ENCODE measurements at regions not wholly inside any gene's neighbourhood (a gene's known extent, or its start where the extent isn't known, plus 50 kb on each side); places are given as distances from the start of the nearest gene placed in this dataset.

DNA sequence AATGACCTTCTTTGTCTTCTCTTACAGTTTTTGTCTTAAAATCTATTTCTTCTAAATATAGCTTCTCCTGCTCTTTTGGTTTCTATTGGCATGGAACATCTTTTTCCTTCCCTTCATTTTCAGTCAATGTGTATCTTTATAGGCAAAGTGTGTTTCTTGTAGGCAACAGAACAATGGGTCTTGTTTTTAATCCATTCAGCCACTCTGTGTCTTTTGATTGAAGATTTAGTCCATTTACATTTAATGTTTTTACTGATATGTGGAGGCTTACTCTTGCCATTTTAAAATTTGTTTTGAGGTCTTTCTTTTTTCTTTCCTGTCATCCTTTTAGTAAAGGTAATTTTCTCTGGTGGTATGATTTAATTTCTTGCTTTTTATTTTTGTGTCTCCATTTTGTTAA, 271.2 kb upstream of the ZP4 start:
- ATAC-seq (no peak), DNase-seq (ENCODE audit: low spot score) (no peak)

DNA sequence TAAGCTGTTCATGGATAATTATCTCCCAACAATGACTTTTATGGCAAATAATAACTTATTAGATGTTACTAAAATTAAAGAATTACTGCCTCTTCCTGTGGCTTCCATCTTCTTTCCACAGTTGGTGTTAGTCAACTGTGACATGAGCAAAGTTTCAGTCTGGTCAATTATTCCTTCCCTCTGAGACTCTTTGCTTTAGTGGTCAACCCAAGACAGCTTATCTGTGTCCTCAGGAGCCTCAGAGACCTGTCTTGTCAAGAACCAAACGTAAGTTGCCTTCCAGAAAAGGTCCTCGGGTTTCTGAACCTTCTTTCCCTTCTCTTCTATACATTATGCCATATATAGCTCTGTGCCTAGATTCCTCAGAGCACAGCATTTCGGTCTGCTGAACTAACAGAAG, 263.2 kb upstream of the ZP4 start:
- ATAC-seq = no peak
- DNase-seq (ENCODE audit: low spot score) = no peak

DNA sequence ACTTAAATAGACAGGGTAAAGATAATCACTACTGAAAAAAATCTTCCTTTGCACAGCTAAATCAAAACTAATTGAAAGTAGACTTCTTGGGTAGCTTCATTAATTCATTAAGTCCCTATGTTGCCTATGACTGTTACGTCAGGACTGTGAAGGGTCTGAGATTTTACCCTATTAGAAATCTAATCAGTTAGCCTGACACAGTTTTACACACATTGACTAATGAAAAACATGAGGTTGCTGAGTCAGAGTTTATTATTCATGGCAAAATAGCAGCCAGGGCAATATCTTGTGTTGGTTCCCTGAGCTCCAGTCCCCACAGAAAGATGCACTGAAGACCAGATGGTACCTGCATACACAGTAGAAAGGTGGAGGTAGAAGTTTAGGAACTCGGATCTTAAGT, 262.5 kb upstream of the ZP4 start:
- DNase-seq (ENCODE audit: low spot score) = no peak

DNA sequence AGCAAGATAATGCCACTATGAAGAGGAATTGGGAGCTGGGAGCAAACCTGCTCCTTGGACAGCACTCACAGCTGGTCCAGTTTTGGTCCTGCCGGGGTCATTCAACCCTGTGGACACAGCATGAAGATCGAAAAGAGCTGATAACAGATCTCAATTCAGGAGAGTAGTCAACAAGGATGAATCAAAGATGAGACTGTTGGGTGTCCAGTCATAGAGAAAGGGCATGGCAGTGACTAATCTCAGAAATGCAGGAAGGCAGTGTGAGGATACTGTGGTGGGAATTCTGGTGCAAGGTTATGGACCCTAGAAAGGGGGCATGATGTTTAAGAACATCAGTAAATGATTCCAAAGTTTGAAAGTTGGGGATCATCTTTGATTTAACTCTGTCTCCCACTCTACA, 261.4 kb upstream of the ZP4 start:
- ATAC-seq (no peak), DNase-seq (ENCODE audit: low spot score) (no peak)

More for the DNA sequence above, 262.5 kb upstream of the ZP4 start:
- ATAC-seq = no peak

DNA sequence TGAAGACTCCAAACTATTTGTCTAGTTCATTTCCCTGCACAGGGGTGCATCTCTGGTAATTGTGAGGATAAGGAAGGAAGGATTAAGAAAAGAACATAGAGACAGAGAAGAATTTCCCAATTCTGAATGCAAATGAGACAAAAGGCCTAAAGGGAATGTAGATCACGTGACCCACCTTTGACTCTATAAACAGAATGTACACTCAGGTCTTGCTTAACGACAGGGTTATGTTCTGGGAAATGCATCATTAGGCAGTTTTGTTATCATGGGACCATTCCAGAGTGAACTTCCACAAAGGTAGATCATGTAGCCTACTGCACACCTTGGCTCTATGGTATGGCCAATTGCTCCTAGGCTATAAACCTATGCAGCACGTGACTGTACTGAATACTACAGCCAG, 252.3 kb upstream of the ZP4 start:
- DNase-seq (ENCODE audit: low spot score) = no peak

DNA sequence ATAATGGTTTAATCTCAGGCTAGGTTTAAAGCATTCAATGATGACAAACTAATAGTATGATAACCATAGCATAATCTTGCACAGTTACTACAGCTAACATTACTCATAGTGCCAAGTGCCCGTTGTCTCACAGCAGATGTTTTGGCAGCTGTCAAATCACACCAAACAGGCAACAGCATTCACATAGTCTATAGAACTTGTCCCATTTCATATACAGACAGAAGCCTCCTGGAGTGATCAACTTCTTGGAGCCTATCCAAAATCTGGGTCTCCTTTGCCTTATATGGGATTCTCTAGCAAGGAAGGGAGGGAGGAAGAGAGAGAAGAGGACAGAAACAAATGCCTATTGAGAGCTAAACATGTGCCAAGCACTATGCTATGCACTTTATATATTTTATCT, 250.6 kb upstream of the ZP4 start:
- ATAC-seq (no peak), DNase-seq (ENCODE audit: low spot score) (no peak)

More for the DNA sequence above, 252.3 kb upstream of the ZP4 start:
- no peak for ATAC-seq

DNA sequence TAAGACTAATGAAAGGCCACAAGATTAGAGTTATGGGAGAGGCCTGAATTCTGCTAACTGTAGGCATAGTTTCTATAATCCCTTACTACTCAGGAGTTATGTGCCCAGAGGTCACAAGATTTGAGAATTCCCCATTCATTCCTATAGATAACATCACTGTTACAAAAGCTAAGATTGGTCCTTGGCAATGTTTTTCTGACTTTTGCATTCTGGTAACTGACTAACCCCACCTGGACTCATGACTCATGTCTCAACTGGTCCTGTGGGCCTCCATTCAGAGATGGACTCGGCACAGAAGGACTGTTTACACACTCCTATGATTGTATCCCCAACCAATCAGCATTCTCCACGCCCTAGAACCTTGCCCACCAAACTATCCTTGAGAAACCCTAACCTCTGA, 249.0 kb upstream of the ZP4 start:
- DNase-seq (ENCODE audit: low spot score) (no peak), ATAC-seq (no peak)

DNA sequence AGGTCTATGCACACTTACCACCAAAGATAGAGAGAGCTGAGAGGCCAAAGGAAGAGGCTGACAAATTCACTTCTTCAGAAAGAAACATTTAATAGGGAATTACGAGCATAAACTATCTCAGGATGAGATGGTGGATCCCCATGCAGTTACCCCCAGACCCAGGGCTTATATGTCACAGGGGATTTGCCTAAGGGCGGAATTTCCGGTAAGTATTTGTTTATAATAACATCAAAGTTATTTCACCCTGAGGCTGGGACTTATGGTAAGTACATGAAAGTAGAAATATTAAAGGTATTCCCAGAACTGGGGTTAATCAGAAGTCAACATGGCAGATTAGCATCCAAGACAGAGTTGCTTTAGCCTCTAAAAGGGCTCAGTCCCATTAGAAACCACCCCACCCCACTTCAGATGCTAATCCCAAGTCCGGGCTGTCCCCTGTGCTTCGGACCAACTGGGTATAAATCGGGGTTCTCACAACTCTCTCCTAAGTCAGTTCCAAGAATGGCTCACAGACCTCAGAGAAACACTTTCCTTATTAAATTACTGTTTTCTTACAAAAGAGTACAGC, 247.4 kb upstream of the ZP4 start:
- ATAC-seq (no peak), DNase-seq (ENCODE audit: low spot score) (no peak)

DNA sequence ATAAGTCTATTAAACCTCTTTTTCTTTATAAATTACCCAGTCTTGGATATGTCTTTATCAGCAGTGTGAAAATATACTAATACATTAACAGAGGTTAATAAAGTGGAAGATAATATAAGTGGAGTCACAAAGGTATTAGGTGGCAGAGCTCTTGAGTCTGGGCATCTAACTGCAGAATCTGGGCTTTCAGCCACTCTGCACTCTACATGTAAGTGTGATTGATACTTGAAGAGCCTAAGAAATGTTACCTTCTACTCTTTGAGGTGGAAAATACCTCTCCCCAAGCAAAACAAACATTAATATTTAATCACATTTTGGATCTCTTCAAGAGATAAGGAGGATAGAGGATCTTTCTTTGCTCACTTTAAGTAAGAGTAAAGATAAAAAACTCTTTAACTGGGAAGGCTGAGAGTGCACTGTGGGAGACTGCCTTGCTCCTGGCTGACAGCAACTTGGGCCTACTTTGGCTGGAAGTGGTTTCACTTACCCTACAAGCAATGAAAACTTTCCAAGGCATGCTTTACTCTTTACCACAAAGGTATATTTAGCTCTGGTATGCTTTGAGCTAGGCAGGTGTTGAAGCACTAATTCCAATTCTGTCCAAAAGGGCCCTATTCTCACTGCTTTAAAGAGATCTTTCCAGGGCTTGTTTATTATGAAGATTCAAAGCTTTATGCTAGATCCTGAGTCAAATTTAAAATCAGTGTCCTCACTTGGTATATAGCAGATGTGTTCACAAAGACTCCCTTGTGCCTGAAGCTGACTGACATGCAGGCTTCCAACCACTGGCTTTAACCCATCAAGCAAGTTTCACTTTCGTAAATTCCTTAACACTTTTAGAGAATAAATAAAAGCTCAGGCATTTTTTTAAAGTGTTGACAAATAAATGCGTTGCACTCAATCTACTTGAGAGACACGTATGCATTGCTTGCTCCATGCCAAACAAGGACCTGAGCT, 245.3 kb upstream of the ZP4 start:
- no peak for ATAC-seq
- no peak for DNase-seq (ENCODE audit: low spot score)

DNA sequence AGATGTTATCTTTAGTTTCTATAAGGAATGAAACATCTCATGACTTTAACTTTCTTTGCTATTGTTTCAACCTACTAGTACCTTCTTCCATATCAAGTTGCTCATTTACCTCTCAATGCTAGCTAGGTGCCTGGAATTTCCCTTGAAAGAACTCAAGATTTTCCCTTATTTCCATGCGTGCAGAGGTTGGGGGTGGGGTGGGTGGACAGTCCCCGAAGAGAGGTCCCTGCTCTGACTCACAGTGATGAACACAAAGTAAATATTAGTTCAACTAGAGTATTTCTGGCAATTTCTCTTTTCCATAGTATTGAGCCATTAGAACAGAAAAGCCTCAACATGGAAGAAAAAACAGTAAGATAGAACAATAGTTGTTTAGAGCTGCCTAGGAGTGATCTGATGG, 239.0 kb upstream of the ZP4 start:
- DNase-seq (ENCODE audit: low spot score) (no peak), ATAC-seq (no peak)

DNA sequence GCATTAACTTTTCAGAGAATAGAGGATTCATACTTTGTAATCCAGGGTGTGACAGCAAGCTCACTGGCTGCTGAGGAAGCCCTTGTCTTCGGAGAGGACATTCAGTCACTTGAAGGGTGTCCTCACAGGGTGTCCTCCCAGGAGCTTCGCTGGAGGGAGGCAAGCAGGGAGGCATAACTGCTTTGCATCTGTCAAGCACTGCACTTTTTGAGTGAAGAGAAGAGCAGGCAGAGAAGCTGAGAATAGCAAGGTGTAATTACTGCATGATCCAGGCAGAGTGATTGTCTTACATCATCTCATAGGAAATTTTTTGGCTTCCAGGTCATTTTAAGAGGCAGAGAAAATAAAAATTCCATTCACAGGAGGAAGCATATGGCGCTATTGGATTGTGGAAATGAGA, 232.5 kb upstream of the ZP4 start:
- ATAC-seq (no peak), DNase-seq (ENCODE audit: low spot score) (no peak)

DNA sequence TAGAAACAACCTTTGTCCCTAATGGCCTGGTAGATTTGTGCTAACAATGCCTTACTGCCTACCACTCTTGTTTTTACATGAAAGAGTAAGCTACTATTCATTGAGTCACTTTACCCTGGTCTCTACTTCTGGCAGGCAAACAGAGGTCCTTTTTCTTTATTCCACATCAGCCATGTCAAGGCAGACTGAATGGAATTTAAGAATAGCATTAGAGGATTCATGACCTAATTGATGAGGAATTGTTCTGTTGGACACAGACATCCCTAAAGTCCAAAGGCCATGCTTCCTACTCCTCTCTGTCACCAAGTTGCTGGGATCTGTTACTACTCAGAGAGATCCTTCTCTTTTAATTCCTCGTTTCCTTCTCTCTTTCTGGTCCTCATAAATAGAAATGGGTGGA, 229.1 kb upstream of the ZP4 start:
- no peak for ATAC-seq

DNA sequence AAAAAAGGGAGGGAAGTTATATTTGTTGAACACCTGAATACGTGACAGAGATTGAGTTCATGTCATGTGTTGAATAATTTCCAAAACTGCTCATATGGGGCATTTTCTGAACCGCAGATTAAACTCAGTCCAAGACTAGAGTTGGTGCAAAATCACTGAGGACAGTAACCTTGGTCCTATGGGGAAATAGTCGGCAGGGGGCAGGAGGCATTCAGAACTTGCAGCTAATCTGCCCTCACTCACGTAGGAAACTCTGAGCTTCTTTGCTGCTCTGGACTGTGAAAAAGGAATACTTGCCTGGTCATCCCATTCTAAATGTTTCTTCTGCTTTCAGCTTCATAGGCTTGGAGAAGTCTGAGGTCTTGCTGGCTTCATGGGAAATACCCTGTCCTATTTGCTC, 228.3 kb upstream of the ZP4 start:
- no peak for ATAC-seq
- no peak for DNase-seq (ENCODE audit: low spot score)

More for the DNA sequence above, 229.1 kb upstream of the ZP4 start:
- no peak for DNase-seq (ENCODE audit: low spot score)

DNA sequence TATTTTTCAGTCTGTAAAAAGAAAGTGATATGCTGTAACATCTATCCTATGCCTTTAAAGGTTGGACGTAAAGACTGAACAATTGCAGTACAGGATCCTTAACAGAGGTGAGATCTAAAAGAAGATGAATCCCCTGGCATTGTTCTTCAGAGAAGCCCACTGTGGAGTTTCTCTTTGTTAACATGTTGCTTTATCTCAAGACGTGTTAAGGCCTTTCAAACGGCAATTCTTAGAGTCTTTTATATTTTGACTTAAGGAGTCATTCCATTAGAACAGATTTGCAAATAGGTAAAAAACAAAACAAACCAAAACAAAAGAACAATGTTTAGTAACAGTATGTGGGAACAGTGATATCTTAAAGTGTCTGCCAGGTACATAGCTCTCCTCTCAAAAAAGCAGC, 225.1 kb upstream of the ZP4 start:
- DNase-seq (ENCODE audit: low spot score) = no peak
- ATAC-seq = no peak

DNA sequence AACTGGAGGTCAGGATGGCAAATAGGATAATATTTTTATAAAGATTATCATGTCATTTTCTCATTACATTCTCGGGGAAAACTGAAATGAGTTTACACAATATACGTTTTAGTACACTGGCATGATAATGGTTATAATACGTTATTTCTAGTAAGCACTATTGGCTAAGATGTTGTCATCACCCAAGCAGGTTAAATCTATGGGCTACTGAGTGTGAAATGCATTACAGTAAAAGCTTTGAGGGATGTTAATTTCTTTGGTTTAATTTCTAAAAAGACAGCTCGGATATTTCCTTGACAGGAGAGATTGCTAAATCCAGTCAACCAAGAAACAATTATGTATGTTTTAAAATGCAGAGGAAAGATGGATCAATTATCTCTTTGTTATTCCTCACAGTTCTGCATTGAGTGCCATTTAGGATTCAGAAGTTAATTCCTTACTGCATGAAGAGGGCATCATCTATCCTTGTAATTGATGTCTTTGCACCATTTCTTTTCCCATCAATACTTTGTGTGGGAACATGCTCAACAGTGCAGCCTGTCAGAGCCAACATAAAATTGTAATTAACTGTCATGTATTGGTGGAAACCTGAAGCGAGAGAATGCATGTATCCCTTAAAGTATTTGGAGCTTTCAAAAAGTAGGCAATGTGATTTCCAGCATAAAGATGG, 222.4 kb upstream of the ZP4 start:
- ATAC-seq (no peak), DNase-seq (ENCODE audit: low spot score) (no peak)

DNA sequence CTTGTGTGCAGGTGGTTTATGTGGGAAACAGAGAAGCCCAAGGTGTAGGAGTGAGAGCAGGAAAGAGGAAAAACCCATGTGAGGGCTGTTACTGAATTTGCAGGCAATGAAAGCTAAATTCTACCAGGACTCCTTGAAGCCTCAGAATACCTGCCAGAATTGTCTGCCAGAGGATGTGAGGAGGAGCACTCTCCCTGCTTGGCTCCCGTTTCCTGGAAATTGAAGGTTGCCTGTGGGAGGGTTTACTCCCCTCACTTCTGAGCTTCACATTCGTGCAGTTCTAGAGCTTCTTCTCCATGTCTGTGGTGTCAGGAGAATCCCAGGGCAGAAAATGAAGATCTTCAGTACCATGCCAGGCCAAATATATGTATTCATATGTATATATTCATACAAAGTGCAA, 220.8 kb upstream of the ZP4 start:
- ATAC-seq = no peak
- no peak for DNase-seq (ENCODE audit: low spot score)

DNA sequence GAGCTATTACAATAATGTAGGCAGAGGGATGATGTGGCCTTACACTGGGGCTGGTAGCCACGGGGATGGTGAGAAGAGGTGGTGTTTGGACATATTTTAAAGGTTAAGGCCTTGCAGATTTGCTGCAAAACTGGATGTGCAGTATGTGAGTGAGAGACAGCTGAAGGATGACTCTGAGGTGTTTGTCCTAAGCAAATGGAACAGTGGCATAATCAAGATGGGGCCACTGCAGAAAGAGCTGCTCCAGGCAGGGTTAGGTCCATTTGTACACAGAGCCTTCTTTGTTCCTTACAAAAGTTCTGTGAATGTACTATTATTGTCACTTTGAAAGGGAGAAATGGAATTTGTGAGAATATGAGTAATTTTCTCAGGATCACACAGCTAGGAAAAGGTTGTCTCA, 220.4 kb upstream of the ZP4 start:
- DNase-seq (ENCODE audit: low spot score) (no peak), ATAC-seq (no peak)

DNA sequence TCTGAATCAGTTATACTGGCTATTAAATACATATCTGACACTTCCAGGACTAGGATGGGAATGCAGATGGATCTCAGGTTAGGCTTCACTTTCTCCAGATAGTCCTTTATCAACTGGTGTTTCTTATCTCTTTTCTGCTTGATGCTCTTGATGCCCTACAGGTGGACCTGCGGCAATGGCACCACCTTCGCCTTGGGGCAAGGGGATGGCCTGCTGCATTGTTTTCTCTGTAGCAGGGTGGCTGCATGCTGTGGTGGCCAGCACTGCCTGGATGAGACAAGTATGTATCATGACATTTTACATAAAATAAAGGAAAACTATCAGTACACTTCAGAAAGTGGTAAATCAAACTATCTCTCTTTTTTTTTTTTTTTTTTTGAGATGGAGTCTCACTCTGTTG, 217.7 kb upstream of the ZP4 start:
- ATAC-seq = no peak

DNA sequence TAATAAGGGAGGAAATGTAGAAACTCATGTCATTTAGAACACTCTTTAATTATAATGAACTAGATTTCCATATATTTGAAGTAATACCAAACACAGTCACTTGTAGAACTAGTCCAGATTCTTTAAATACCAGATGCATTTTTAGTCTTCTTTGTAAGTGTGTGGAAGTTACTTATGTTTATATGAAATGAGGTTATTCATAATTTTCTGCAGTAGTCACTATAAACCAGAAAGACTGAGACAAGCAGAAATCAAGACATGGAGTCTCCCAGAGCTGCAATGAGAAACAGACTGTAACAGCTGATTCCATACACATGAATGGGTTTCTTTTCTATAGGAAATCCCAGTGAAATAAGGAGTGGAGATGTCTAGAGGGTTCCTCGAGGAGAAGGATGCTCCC, 216.6 kb upstream of the ZP4 start:
- no peak for ATAC-seq
- no peak for DNase-seq (ENCODE audit: low spot score)

More for the DNA sequence above, 217.7 kb upstream of the ZP4 start:
- DNase-seq (ENCODE audit: low spot score) = no peak

DNA sequence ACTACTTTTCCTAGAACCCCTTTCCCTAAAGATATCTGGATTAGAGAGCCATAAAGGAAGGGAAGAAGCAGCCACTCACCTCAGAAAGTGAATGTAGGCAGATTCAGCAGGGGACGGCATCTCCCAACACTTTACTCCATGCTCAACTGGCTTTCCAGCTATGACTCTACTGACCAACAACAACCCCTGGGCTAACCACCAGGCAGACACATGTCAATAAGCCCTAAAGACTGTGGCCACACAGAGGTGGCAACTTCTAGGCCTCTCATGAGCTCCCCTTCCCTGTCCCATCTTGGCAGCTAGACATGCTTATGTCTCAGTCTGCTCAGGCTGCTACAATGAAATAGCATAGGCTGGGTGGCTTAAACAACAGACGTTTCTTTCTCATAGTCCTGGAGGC, 214.0 kb upstream of the ZP4 start:
- ATAC-seq (no peak), DNase-seq (ENCODE audit: low spot score) (no peak)

DNA sequence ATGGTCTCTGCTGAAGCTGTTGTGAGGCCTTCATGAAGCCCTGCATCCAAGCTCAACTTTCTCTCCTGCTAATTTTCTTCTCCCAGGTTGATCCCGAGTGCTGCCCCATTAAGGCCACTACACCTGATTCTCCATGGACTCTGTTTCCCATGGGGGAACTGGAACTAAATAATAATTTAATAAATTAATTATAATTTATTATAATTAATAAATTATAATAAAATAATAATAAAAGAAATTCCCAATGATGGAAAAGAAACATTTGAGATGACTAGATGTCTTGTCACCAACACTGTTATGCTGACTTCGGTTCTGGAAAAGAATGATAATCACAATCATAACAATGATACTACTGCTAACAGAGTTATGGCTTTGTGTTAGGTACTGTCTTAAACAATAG, 211.2 kb upstream of the ZP4 start:
- ATAC-seq = no peak

DNA sequence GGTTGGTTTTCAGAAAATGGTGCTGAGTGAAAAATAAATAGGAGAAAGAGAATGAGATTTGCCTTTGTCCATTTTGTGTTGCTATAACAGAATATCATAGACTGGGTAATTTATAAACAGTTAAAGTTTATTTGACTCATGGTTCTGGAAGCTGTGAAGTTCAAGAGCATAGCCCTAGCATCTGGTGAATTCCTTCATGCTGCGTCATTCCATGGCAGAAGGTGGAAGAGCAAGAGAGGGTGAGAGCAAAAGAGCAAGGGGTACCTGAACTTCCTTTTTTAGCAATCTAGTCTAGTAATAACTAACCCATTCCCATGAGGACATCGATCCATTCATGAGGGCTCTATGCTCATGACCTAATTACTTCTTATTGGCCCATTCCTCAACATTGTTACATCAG, 209.1 kb upstream of the ZP4 start:
- no peak for DNase-seq (ENCODE audit: low spot score)

More for the DNA sequence above, 211.2 kb upstream of the ZP4 start:
- DNase-seq (ENCODE audit: low spot score) = no peak

More for the DNA sequence above, 209.1 kb upstream of the ZP4 start:
- ATAC-seq = no peak

Measured in left lobe of liver (tissue), 2 donors.